ENCODE measurements at regions not wholly inside any gene's neighbourhood (a gene's known extent, or its start where the extent isn't known, plus 50 kb on each side); places are given as distances from the start of the nearest gene placed in this dataset.

DNA sequence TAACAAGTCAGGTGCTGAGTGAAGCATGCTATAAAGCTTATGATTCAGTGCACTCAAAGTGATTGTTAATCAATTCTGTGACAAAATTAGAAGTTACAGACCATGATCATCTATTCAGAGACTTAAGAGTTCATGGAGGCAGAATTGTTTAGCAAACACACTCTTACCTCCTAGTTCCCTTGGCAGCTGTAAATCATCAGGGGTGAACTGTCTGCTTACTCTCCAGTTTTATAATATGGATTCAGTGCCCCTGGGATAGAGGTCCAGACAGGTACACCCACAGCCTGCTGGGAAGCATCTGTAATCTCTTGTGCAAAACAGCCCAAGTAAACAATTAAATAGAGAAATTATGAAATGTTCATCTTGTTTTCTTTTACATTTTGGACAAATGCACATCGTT, 835.0 kb upstream of the COBL start:
- DNase-seq = no peak
- intact Hi-C loops (cut with DNase I, micrococcal nuclease) = no loop called here
- ATAC-seq = no peak

DNA sequence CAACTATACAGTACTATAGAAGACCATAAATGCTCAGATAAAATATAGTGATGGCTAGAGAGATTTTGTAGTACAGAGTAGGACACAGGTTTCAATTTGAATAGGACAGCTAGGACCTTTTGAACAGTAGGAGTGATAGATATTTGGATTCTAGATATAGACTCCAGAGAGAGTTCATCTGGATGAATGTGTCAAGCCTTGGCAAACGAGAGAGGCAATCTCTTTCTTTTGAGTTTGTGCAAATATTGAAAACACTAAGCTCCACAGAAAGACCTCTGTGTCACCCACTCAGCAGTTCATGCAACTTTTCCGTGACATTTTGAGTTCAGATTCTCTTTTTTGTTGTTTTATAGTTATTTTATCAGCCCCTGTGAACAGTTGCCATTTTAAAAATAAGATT, 834.3 kb upstream of the COBL start:
- intact Hi-C loops (cut with DNase I, micrococcal nuclease) = no loop called here
- ATAC-seq (no peak), DNase-seq (no peak)

DNA sequence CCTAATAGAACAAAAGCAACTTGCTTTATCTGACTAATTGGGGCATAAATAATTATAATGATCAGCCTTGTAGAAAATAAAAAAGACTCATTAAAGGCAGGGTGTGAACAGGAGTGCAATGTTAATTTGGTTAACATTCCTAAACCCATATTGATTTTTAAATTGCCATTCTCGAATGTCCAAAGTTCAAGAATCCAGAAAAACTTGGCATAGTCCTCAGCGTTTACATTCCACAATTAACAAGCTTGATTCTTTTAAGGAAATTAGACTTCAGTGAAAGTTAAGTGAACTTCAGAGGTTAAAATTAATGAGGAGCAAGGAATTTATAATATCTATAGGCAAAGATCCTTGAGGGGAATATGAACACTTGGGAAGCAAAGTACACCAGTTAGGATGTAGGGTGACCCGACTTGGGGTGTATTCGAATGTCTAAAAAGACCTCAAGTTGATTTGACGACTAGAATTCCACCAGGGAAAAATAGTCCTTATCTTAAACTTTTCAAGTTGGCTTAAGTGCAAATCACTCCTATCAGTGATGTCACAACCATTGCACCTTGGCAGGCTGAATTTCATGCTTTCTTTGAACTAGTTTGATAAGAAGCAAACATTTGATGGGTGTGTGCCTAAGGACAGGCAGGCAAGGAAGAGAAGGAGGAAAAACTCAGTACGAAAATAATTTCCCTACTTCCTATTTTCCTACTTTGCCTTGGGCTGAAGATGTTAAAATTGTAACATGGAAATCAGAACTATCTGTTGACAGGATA, 830.4 kb upstream of the COBL start:
- DNase-seq (no peak), ATAC-seq (peak; percentile 86)
- intact Hi-C loops (cut with DNase I, micrococcal nuclease) = no loop called here

DNA sequence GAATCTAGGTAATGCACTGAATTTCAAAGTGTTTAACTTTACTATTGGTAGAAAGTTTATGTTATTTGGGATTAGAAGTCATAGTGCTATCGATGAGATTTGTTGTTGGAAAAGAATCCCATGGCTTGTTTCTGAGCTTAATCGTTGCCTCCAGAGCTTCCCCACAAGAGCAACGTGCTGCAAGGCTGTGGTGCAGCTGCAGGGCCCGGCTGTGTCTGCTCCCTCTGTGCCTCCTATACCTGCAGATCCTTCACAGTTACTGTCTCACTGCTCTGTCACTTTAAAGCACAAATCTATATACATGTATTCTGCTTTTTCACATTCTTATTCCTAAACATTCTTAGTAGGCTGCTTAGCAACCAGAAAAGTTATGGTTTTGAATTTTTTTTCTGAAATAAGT, 826.6 kb upstream of the COBL start:
- intact Hi-C loops (cut with DNase I, micrococcal nuclease) = no loop called here
- no peak for ATAC-seq
- DNase-seq = no peak

DNA sequence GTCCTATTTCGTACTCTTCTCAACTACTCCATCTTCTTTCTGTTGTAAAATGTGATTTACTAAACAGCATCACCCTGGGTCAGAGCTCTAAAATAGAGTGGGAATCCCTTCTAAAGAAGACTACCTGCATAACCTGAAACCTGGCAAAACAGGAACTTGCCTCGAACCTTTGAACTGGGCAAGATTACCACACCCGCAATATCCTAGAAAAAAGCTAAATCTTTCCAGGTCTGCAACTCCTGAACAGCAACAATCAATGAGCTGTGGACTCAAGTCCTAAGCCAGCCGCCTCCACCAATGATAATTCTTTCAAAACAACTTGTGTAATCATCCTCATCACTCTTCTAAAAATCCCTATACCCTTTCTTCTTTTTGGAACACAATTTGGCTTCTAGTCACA, 824.2 kb upstream of the COBL start:
- ATAC-seq (no peak), DNase-seq (no peak)
- intact Hi-C loops (cut with DNase I, micrococcal nuclease) = no loop called here

DNA sequence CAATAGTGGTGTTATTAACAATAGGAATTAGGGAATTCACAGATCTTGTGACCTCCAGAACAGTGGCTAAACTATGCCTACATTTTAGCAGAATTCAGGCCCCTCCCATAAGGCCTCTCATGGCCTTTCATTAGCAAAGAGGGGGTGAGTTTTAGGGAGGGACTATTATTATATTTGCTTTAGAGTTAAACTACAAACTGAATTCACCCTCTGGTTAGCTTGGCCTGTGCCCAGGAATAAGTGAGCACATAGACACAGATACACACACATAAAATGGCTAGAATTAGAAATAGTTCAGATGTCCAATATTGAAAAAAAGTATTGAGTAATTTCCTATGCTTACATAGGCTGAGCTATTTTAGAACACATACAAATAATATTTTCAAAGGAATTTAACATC, 818.8 kb upstream of the COBL start:
- DNase-seq = no peak
- ATAC-seq = no peak
- intact Hi-C loops (cut with DNase I, micrococcal nuclease) = no loop called here

DNA sequence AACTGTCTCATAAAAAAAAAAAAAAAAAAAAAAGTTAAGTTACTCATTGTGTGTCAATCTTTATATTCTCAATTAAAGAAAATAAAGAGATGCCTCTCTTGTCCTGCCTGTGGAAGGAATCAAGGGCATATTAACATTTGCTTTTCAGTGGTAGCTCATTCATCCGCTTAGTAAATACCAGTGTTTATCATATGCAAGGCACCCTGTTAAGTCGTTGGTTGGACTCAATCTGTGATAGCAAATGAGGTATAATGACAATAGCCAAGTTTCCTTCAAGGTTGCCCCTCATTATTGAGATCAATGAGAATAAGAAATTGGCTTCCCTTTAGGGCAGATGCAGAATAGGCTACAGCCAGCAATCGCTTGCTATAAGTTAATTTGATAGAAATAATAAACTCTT, 812.7 kb upstream of the COBL start:
- intact Hi-C loops (cut with DNase I, micrococcal nuclease) = no loop called here
- ATAC-seq (no peak), DNase-seq (no peak)

DNA sequence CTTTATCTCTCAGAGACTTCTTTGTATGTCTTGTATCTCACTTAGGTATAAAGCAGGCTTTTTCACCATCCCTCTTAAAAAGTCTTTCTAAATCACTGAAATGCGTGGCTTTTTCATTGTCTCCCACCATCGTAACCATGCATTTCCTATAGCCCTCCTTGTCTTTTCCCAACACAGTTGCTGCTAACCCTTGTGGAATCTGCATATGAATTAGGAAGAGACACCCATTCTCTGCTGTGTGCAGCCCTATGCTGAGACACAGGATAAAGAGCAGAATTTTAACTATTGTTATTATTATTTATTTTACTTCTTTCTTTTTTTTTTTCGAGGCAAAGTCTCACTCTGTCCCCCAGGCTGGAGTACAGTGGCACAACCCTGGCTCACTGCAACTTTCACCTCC, 804.3 kb upstream of the COBL start:
- DNase-seq (no peak), ATAC-seq (no peak)
- intact Hi-C loops (cut with DNase I, micrococcal nuclease) = no loop called here

DNA sequence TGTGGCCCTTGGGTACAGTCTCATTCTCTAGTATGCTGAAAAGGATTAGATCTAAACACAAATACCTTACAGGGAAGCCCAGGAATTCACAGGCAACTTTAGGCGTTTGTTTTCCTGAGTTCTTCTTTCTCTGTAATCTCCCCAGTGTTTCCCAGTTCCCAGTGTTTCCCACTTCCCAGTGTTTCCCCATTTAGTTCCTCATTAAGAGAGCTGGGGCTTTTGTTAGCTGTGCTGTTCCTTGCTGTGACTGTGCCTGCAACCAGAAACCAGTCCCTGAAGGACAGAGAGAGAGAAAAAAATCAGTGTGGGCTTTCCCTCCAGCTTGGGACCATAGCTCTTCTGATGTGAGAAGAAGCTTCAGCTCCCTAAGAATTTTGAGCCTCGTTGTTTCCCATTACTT, 802.9 kb upstream of the COBL start:
- DNase-seq = no peak
- ATAC-seq = no peak
- intact Hi-C loops (cut with DNase I, micrococcal nuclease) = no loop called here

DNA sequence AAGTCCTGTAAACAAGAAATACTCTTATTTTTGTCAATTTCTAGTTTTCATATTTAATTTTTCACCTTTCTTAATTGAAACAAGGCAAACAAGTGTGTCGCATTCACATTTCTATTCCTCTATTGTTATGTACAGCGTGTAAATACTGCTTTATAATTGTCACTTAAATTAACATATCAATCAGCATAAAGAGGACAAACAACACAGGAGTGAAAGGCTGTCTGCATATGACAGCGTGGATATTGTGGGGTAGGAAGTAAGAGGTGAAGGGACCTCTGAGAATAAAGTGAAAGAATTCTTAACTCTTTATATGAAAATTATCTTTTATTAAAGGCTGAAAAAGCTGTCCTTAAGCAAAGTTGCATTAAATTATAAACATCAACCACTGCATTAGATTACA, 797.9 kb upstream of the COBL start:
- DNase-seq (no peak), ATAC-seq (no peak)
- intact Hi-C loops (cut with DNase I, micrococcal nuclease) = no loop called here

DNA sequence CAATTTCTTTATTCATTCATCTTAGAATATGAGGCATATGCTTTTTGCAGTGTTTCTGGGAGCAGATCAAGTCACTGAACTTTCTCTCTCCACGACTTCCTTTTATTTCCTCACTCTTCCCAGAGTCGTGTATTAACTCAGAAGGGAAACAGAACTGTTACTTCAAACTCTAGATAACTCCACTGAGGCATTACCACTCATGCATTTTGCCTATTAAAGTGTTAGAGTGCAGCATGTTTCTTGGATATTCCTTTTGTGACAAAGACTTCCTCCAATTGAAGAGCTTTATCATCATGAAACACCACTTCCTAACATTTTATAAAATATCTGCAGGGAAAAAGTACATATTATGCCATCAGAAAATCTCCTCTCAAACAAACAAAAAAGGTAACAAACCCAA, 797.4 kb upstream of the COBL start:
- DNase-seq = no peak
- no peak for ATAC-seq
- intact Hi-C loops (cut with DNase I, micrococcal nuclease) = no loop called here

DNA sequence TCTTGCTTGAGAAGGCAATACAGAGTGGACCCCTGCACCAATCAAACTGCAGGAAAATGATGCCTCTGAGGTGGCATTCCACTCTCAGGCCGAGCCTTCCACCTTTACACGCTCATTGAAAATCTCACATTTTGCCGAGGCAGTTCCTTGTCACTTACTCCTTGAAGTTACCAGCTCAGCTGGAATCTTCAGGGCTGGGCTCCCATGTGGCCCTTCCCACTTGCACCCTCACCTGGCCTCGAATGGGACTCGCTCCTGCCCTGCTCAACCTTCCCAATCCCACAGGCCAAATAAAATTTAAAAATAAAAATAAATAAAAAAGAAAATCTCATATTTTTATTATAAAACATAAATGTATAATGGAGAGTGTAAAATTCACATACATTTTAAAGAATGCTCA, 790.7 kb upstream of the COBL start:
- DNase-seq = no peak
- intact Hi-C loops (cut with DNase I, micrococcal nuclease) = no loop called here
- no peak for ATAC-seq

DNA sequence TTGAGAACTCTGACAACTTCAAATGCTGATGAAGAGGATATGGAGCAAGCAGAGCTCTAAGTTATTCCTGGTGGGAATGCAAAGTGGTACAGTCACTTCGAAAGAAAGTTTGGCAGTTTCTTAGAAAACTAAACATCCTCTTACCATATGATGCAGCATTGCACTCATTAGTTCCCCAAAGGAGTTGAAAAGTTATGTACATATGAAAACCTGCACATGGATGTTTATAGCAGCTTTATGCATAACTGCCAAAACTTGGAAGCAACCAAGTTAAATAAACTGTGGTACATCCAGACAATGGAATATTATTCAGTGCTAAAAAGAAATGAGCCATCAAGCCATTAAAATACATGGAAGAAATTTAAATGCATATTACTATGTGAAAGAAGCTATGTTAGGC, 779.3 kb upstream of the COBL start:
- intact Hi-C loops (cut with DNase I, micrococcal nuclease) = no loop called here
- DNase-seq (no peak), ATAC-seq (no peak)

DNA sequence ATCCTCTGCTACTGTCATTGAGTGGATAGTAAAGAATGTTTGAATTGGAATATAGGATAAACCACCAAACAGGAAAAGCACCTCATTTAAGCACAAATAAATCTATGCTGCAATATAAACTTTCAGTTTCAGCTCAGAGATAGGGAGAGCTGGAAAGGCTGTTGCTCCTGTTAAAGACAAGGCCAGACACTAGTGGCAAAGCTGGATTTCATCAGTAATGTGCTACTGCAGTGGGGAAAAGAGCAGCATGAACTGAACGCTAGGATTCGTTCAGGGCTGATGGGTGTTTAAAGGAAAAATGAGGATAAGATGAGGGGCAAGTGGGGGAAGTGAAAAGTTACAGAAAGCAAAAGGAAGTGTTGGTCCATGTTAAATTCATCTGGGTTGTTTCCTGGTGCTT, 775.4 kb upstream of the COBL start:
- ATAC-seq = no peak
- DNase-seq = no peak
- intact Hi-C loops (cut with DNase I, micrococcal nuclease) = no loop called here

DNA sequence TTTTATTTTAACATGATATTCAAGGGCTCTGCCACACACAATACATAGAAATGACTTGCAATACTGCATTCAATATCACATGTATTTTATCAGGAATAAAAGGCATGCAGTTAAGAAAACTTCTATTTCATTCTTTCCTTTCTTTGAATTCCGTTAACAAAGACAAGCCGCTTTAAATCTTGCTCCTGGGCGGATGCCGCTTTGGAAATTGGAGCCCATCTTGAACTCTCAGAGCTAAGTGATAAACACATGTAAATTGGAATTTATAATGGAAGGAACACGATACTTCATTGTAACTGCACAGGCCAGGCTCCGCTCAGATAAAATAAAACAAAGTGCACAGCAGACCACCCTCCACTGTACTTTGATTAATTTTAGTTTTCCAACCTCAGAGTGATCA, 774.5 kb upstream of the COBL start:
- ATAC-seq (no peak), DNase-seq (no peak)
- intact Hi-C loops (cut with DNase I, micrococcal nuclease) = no loop called here

DNA sequence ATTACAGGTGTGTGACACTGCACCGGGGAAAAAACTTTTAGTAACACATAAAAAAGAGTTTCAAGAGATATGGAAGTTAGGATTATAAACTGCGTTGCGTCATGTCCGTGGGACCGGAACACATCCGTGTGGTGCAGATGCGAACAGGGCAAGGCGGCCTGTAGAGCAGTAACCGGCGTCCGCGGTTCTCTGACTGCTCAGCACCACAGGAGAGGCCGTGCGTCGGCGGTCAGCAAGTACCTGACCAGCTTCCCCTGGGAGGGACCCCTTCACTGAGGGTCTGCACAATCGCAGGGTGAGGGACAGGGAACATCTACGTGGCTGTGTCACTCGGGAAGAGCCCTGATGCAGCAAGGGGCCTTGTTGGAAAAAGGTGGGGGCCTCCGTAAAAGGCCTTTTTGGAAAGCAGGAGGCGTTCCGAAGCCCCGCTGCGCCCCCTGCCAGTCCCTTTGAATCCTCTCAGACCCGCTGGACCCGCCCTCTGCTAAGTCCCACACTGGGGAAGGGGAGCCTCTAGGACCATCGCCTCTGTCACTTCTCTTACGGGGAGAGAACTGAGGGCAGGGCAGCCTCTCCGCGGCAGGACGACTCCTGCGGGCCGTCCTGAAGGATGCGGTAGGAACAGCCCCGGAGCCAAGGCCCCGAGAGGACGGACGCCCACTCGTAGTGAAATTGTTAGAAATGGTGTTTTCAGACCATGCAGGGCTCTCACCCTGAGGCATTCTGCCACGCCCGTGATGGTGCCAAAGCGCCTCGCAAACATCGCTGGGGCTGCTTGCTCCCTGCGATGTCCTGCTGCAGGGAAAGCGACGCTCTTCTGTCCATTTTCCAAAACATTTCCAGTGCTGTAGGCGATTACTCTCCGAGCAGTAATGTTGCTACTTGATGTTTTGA, 771.6 kb upstream of the COBL start:
- ATAC-seq (no peak), DNase-seq (no peak)
- intact Hi-C loops (cut with DNase I, micrococcal nuclease) = no loop called here

DNA sequence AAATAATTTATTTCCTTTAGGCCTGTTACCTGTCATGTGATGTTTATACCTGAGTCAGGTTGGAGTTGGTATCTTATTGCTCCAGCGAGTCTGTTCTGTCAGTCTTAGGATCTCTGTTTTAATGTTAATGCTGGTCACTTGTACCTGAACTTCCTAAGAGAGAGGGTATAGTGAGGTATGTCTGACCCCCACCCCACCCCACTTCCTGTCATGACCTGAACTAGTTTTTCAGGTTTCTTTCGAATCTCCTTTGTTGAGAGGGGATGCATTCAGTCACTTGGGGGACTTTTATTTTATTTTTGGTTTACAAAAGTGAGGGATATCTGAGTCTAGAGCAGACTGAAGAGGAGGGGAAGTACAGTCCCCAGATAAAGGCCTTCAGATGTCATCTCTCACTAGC, 769.0 kb upstream of the COBL start:
- intact Hi-C loops (cut with DNase I, micrococcal nuclease) = no loop called here
- no peak for ATAC-seq
- no peak for DNase-seq

DNA sequence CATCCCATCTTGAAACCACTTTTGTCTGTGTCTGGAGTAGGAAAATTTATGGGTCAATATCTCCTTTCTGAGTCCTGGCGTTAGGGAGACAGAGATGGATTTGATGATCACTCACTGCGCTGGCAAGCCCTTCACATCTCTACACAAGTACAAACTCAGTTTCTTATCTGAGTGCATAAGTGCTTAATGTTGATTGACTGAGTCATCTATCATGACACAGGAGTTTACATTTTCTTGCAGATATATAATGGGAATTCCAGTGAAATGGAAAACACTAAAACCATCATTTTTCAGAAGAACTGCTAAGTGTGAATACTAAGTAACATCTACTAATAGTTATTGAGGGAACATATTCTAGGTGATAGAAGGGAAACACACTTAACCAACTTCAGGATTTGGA, 763.9 kb upstream of the COBL start:
- intact Hi-C loops (cut with DNase I, micrococcal nuclease) = no loop called here
- ATAC-seq (no peak), DNase-seq (no peak)

DNA sequence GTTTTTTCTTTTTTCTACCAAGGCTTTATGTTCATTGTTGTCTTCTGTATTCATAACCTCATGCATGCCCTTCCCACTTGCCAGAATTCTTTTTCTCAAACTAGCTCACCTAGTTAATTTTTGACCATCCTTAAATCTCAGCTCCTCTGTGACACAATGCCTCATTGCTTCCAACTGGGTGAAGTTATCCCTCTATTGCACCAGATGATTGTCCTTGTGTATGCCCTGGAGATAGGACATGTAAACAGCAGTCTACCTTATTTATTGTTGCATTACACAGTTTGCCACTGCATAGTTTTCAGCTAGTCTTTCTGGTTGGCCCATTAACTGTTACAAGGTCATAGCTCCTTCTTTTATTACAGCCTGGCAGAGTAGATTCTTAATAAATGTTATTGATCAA, 763.1 kb upstream of the COBL start:
- DNase-seq (no peak), ATAC-seq (no peak)
- intact Hi-C loops (cut with DNase I, micrococcal nuclease) = no loop called here

DNA sequence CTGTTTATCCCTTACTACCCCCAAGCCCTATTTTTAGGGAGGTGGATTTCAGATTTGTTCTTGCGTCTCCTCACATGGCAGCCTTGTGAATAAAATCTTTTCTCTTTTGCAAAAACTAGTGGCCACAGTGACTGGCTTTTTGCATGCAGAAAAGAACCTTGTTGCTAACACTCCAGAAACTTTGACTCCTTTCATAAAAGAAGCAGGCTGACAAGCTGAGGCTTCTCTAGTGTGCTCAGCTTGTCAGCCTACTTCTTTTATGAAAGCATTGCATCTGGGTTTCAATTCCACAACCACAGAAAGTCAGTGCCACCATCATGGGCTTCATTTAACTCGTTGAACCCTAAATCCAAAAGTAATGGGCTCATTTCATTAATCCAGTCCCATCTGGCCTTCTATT, 761.0 kb upstream of the COBL start:
- ATAC-seq = no peak

DNA sequence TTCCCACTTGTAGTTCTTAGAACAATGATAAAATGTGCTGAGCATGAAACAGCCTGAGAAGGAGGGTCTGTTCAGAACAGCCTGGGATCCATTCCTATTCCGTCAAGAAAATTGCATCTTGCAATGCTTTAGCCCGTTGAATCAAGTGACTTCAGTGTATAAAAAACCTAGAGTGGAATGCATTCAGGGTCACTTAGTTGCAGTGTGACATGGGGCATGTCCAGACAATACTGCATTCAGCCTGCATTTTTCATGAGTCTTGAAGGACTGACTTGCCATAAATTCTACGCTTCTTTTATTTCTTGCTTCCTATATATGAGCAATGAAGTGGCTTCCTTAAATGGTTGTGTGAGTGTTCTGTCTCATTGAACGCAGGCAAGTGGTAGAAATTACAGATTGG, 758.3 kb upstream of the COBL start:
- DNase-seq (no peak), ATAC-seq (no peak)
- intact Hi-C loops (cut with DNase I, micrococcal nuclease) = no loop called here

More for the DNA sequence above, 761.0 kb upstream of the COBL start:
- intact Hi-C loops (cut with DNase I, micrococcal nuclease) = no loop called here
- DNase-seq = no peak

Measured in left colon (tissue), 2 donors.